ENCODE measurements at regions not wholly inside any gene's neighbourhood (a gene's known extent, or its start where the extent isn't known, plus 50 kb on each side); places are given as distances from the start of the nearest gene placed in this dataset.
"Not testable (repeated sequence)": the region's sequence is repeated elsewhere in the genome, so short reads cannot be mapped to it uniquely, and the experiment has no call there.

GRCh38 chr1:9441451-9442133 lies 97.7 kb upstream of the SLC25A33 start:
- DNase-seq (ENCODE audit: low read depth) = peak; percentile 66

GRCh38 chr1:9442278-9442846 lies 96.9 kb upstream of the SLC25A33 start:
- peak; percentile 63 for DNase-seq (ENCODE audit: low read depth)

GRCh38 chr1:9442986-9443385 lies 96.3 kb upstream of the SLC25A33 start:
- no peak for DNase-seq (ENCODE audit: low read depth)

- DNase-seq (ENCODE audit: low read depth) = no peak
Observed at GRCh38 chr1:9443913-9444445, 95.3 kb upstream of the SLC25A33 start.

- no peak for DNase-seq (ENCODE audit: low read depth)
Observed at GRCh38 chr1:9444532-9444931, 94.7 kb upstream of the SLC25A33 start.

- DNase-seq (ENCODE audit: low read depth) = not testable (repeated sequence)
Observed at GRCh38 chr1:9445081-9445480, 94.2 kb upstream of the SLC25A33 start.

GRCh38 chr1:9447215-9447960 lies 91.9 kb upstream of the SLC25A33 start:
- DNase-seq (ENCODE audit: low read depth) = no peak

GRCh38 chr1:9448132-9449109 lies 90.8 kb upstream of the SLC25A33 start:
- no peak for DNase-seq (ENCODE audit: low read depth)

GRCh38 chr1:9449110-9449627 lies 90.1 kb upstream of the SLC25A33 start:
- peak; percentile 64 for DNase-seq (ENCODE audit: low read depth)

- no peak for DNase-seq (ENCODE audit: low read depth)
Observed at GRCh38 chr1:9449976-9450696, 89.1 kb upstream of the SLC25A33 start.

GRCh38 chr1:9451081-9451480 lies 88.2 kb upstream of the SLC25A33 start:
- no peak for DNase-seq (ENCODE audit: low read depth)

GRCh38 chr1:9452516-9453140 lies 86.6 kb upstream of the SLC25A33 start:
- DNase-seq (ENCODE audit: low read depth) = no peak

- DNase-seq (ENCODE audit: low read depth) = no peak
Observed at GRCh38 chr1:9453375-9453774, 85.9 kb upstream of the SLC25A33 start.

GRCh38 chr1:9453779-9454418 lies 85.4 kb upstream of the SLC25A33 start:
- DNase-seq (ENCODE audit: low read depth) = no peak

GRCh38 chr1:9454494-9455066 lies 84.7 kb upstream of the SLC25A33 start:
- no peak for DNase-seq (ENCODE audit: low read depth)

- peak; percentile 40 for DNase-seq (ENCODE audit: low read depth)
Observed at GRCh38 chr1:9455487-9456234, 83.6 kb upstream of the SLC25A33 start.

GRCh38 chr1:9456833-9457232 lies 82.4 kb upstream of the SLC25A33 start:
- no peak for DNase-seq (ENCODE audit: low read depth)

- no peak for DNase-seq (ENCODE audit: low read depth)
Observed at GRCh38 chr1:9459816-9460407, 79.4 kb upstream of the SLC25A33 start.
